Glutamatergic neuron (in vitro differentiated cells): ENCODE measurements at regions not wholly inside any gene's neighbourhood (a gene's known extent, or its start where the extent isn't known, plus 50 kb on each side); places are given as distances from the start of the nearest gene placed in this dataset.

Experiments used
- DNase-seq: peaks from one replicate; pipeline ENCODE4 v3.0.0; 2022
- H3K27ac Mint-ChIP-seq: one replicate; pipeline ENCODE4 v1.8.0; 2020; ENCODE audit warnings: mild to moderate bottlenecking, mixed read lengths, inconsistent platforms; ENCODE audit not compliant: unreplicated experiment
- H3K27me3 Mint-ChIP-seq: one replicate; pipeline ENCODE4 v1.8.0; 2020; ENCODE audit warnings: mild to moderate bottlenecking, moderate library complexity, mixed read lengths, inconsistent platforms; ENCODE audit not compliant: unreplicated experiment
- H3K36me3 Mint-ChIP-seq: one replicate; pipeline ENCODE4 v1.8.0; 2020; ENCODE audit warnings: mild to moderate bottlenecking, mixed read lengths, inconsistent platforms; ENCODE audit not compliant: unreplicated experiment
- H3K4me1 Mint-ChIP-seq: one replicate; pipeline ENCODE4 v1.8.0; 2020; ENCODE audit warnings: mild to moderate bottlenecking, low read depth, mixed read lengths, inconsistent platforms; ENCODE audit not compliant: unreplicated experiment
- H3K4me3 Mint-ChIP-seq: one replicate; pipeline ENCODE4 v1.8.0; 2020; ENCODE audit warnings: mild to moderate bottlenecking, mixed read lengths, inconsistent platforms; ENCODE audit not compliant: unreplicated experiment
- H3K9me3 Mint-ChIP-seq: one replicate; pipeline ENCODE4 v1.8.0; 2020; ENCODE audit warnings: mild to moderate bottlenecking, moderate library complexity, mixed read lengths, inconsistent platforms; ENCODE audit not compliant: unreplicated experiment
- TF ChIP-seq, protein P1 (sequence below): fragments of 200-600 bp; sonication (generic); IDR thresholded peaks from one replicate; pipeline ENCODE4 v1.5.0; 2021; ENCODE audit not compliant: partially characterized antibody, unreplicated experiment

DNA sequence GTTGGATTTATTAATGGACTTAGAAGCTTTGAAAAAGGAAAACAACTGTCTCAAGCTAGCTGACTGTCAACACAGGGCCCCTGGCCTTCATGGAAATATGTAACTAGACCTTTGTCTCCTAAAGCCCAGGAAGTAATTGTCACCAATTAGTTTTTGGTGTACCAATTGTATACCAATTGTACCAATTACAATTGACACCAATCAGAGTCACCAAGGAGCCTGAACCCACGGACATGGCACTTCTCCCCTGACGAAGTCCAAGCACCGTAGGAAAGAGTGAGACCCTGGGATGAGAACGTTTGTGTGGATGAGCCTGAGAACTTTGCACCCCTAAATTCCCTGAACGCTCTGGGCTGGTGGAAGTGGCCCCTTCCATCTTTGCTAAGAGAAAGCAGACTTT is 129.0 kb downstream of the ENGASE start:
- H3K27me3 Mint-ChIP-seq = peaks cover 17% of the 10 kb centered on the region
- no peak overlapping the region for H3K27ac Mint-ChIP-seq
- TF ChIP-seq, protein P1, sequence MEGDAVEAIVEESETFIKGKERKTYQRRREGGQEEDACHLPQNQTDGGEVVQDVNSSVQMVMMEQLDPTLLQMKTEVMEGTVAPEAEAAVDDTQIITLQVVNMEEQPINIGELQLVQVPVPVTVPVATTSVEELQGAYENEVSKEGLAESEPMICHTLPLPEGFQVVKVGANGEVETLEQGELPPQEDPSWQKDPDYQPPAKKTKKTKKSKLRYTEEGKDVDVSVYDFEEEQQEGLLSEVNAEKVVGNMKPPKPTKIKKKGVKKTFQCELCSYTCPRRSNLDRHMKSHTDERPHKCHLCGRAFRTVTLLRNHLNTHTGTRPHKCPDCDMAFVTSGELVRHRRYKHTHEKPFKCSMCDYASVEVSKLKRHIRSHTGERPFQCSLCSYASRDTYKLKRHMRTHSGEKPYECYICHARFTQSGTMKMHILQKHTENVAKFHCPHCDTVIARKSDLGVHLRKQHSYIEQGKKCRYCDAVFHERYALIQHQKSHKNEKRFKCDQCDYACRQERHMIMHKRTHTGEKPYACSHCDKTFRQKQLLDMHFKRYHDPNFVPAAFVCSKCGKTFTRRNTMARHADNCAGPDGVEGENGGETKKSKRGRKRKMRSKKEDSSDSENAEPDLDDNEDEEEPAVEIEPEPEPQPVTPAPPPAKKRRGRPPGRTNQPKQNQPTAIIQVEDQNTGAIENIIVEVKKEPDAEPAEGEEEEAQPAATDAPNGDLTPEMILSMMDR = no peak
- peaks cover 3% of the 10 kb centered on the region for H3K36me3 Mint-ChIP-seq
- H3K9me3 Mint-ChIP-seq = peaks cover 20% of the 10 kb centered on the region
- no peak for DNase-seq
- H3K4me3 Mint-ChIP-seq = no peak overlapping the region
- H3K4me1 Mint-ChIP-seq = peaks cover 42% of the 10 kb centered on the region

- DNase-seq = no peak
- Mint-ChIP-seq H3K27me3 (peaks cover 17% of the 10 kb centered on the region), H3K4me1 (peaks cover 41% of the 10 kb centered on the region), H3K27ac (peak overlapping the region; percentile 89), H3K36me3 (peaks cover 3% of the 10 kb centered on the region), H3K4me3 (no peak overlapping the region), H3K9me3 (peaks cover 20% of the 10 kb centered on the region)
- TF ChIP-seq, protein P1 = peak; percentile 34
These were observed 128.4 kb downstream of the ENGASE start for GRCh38 chr17:79203016-79203415.

DNA sequence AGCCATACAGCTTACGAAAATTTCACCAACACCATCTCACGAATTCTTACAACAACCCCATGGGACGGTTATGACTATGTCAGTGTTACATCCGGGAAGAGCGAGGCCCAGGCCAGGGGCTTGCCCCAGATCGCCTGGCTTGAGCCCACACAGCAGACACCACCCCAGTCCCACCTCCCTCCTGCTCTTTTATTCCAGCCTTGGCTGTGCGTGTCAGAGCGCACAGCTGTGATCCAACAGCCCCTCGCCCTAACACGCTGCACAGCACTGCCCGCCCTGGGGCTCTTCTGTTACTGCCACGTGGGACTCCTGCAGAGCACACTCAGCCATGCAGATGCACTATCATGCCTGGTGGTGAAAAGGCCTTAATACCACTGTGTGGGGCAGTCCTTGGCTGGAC is 127.9 kb downstream of the ENGASE start:
- Mint-ChIP-seq H3K4me1 (peaks cover 41% of the 10 kb centered on the region), H3K4me3 (peak overlapping the region; percentile 48), H3K36me3 (peaks cover 3% of the 10 kb centered on the region), H3K27me3 (peaks cover 21% of the 10 kb centered on the region), H3K9me3 (peaks cover 20% of the 10 kb centered on the region), H3K27ac (peak overlapping the region; percentile 74)
- TF ChIP-seq, protein P1 = no peak
- DNase-seq = peak; percentile 63

- Mint-ChIP-seq H3K36me3 (peaks cover 3% of the 10 kb centered on the region), H3K4me3 (peak overlapping the region; percentile 57), H3K27me3 (peaks cover 23% of the 10 kb centered on the region), H3K4me1 (peaks cover 45% of the 10 kb centered on the region), H3K27ac (peak overlapping the region; percentile 74), H3K9me3 (peaks cover 24% of the 10 kb centered on the region)
- TF ChIP-seq, protein P1 = no peak
- DNase-seq = no peak
These were observed 127.1 kb downstream of the ENGASE start for GRCh38 chr17:79201536-79202227.

DNA sequence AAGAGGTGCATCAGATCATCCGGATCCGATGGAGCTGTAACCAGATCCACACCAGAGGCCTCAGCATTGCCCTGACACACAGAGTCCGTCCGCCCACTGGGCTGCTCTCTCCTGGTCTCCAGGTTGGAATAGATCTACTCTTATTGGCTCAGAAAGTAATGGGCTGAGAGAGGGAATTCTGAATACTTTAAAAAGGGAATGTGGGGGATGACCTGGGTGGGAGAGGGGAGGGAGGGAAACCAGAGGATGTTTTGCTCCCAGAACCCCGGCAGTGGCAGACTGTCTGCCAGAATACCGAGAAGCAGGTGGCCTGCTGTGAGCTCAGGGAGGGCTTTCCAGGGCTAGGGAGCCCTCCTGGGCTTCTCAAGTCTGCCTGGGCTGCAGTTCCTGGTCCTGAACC is 126.5 kb downstream of the ENGASE start:
- Mint-ChIP-seq H3K4me1 (peaks cover 45% of the 10 kb centered on the region), H3K9me3 (peaks cover 25% of the 10 kb centered on the region), H3K4me3 (peak overlapping the region; percentile 72), H3K27me3 (peaks cover 22% of the 10 kb centered on the region), H3K27ac (peak overlapping the region; percentile 74), H3K36me3 (peaks cover 3% of the 10 kb centered on the region)
- TF ChIP-seq, protein P1 = no peak
- DNase-seq = no peak
